WTC11 (cell line): ENCODE measurements at regions not wholly inside any gene's neighbourhood (a gene's known extent, or its start where the extent isn't known, plus 50 kb on each side); places are given as distances from the start of the nearest gene placed in this dataset.

Source experiments
- ATAC-seq: fragments of 200-7000 bp; cut with Tn5 transposase; 2 replicates; pipeline ENCODE4 v1.10.0; 2021; ENCODE audit warnings: mild to moderate bottlenecking, moderate library complexity
- CTCF ChIA-PET: fragments of 300-600 bp; sonication (Branson Sonifier 250); formaldehyde crosslinking; loops from one replicate; lab custom pipeline; 2021; ENCODE audit warnings: antibody characterized with exemption; lab: Charles Lee
- POLR2A ChIA-PET: fragments of 350-600 bp; sonication (Branson Sonifier 250); formaldehyde crosslinking; loops from one replicate; lab custom pipeline; 2021; ENCODE audit warnings: antibody characterized with exemption; lab: Charles Lee
- DNase-seq: peaks from one replicate; pipeline ENCODE4 v3.0.0; 2021; ENCODE audit warnings: low spot score
- H3K27ac Mint-ChIP-seq: 2 replicates; pipeline ENCODE4 v1.8.0; 2021; ENCODE audit warnings: mixed read lengths
- H3K27me3 Mint-ChIP-seq: 2 replicates; pipeline ENCODE4 v1.8.0; 2021; ENCODE audit warnings: low read depth, mild to moderate bottlenecking, moderate library complexity, mixed read lengths
- H3K36me3 Mint-ChIP-seq: 2 replicates; pipeline ENCODE4 v1.8.0; 2021; ENCODE audit warnings: mixed read lengths
- H3K4me1 Mint-ChIP-seq: 2 replicates; pipeline ENCODE4 v1.8.0; 2022; ENCODE audit warnings: mixed read lengths
- H3K4me3 Mint-ChIP-seq: 2 replicates; pipeline ENCODE4 v1.8.0; 2021; ENCODE audit warnings: mild to moderate bottlenecking, moderate library complexity, mixed read lengths
- H3K9me3 Mint-ChIP-seq: 2 replicates; pipeline ENCODE4 v1.8.0; 2021; ENCODE audit warnings: mixed read lengths
- CBFB ChIP-seq: sonication (generic); formaldehyde crosslinking; IDR thresholded peaks from 2 replicates; pipeline ENCODE4 v1.8.1; 2022; ENCODE audit warnings: mild to moderate bottlenecking, low read depth, missing genetic modification reagents
- FOXP1 ChIP-seq: sonication (generic); formaldehyde crosslinking; IDR thresholded peaks from 2 replicates; pipeline ENCODE4 v1.8.0; 2022; ENCODE audit warnings: missing genetic modification reagents, mild to moderate bottlenecking, moderate library complexity, borderline replicate concordance
- IRF1 ChIP-seq: sonication (generic); formaldehyde crosslinking; IDR thresholded peaks from 2 replicates; pipeline ENCODE4 v1.8.0; 2023; ENCODE audit warnings: missing genetic modification reagents
- MXD4 ChIP-seq: fragments of 250-450 bp; sonication (Bioruptor Pico); IDR thresholded peaks from 2 replicates; pipeline ENCODE4 v1.8.0; 2021; ENCODE audit warnings: mild to moderate bottlenecking, moderate library complexity, borderline replicate concordance
- STAT6 ChIP-seq: sonication (generic); formaldehyde crosslinking; conservative IDR thresholded peaks from 2 replicates; pipeline ENCODE4 v1.8.1; 2023; ENCODE audit warnings: mild to moderate bottlenecking, low read depth, missing genetic modification reagents, moderate library complexity
- TCF7 ChIP-seq: sonication (generic); formaldehyde crosslinking; IDR thresholded peaks from 2 replicates; pipeline ENCODE4 v1.8.0; 2022; ENCODE audit warnings: mild to moderate bottlenecking, low read depth, missing genetic modification reagents, moderate library complexity
- ZNF219 ChIP-seq: sonication (generic); formaldehyde crosslinking; IDR thresholded peaks from 2 replicates; pipeline ENCODE4 v1.8.0; 2023; ENCODE audit warnings: missing genetic modification reagents, mild to moderate bottlenecking, borderline replicate concordance
- ZNF263 ChIP-seq: sonication (generic); formaldehyde crosslinking; IDR thresholded peaks from 2 replicates; pipeline ENCODE4 v1.8.1; 2022; ENCODE audit warnings: low read depth, mild to moderate bottlenecking, moderate library complexity, missing genetic modification reagents
- ZNF425 ChIP-seq: fragments of 250-450 bp; sonication (Bioruptor Pico); conservative IDR thresholded peaks from 2 replicates; pipeline ENCODE4 v1.9.0; 2021; ENCODE audit warnings: mild to moderate bottlenecking
- TF ChIP-seq, protein P1 (sequence below): sonication (generic); formaldehyde crosslinking; IDR thresholded peaks from 2 replicates; pipeline ENCODE4 v1.8.0; 2023; ENCODE audit warnings: missing genetic modification reagents, mild to moderate bottlenecking, borderline replicate concordance
- TF ChIP-seq, protein P2 (sequence below): fragments of 250-450 bp; sonication (Bioruptor Pico); IDR thresholded peaks from 2 replicates; pipeline ENCODE4 v1.9.0; 2021; ENCODE audit warnings: moderate library complexity, mild to moderate bottlenecking, inconsistent platforms, borderline replicate concordance
- TF ChIP-seq, protein P3 (sequence below): sonication (generic); formaldehyde crosslinking; IDR thresholded peaks from 2 replicates; pipeline ENCODE4 v1.8.1; 2022; ENCODE audit warnings: missing genetic modification reagents, borderline replicate concordance
- TF ChIP-seq, protein P4 (sequence below): sonication (generic); formaldehyde crosslinking; conservative IDR thresholded peaks from 2 replicates; pipeline ENCODE4 v1.8.1; 2022; ENCODE audit warnings: mild to moderate bottlenecking, missing genetic modification reagents
- TF ChIP-seq, protein P5 (sequence below): sonication (generic); formaldehyde crosslinking; IDR thresholded peaks from 2 replicates; pipeline ENCODE4 v1.8.0; 2022; ENCODE audit warnings: mild to moderate bottlenecking, missing genetic modification reagents

DNA sequence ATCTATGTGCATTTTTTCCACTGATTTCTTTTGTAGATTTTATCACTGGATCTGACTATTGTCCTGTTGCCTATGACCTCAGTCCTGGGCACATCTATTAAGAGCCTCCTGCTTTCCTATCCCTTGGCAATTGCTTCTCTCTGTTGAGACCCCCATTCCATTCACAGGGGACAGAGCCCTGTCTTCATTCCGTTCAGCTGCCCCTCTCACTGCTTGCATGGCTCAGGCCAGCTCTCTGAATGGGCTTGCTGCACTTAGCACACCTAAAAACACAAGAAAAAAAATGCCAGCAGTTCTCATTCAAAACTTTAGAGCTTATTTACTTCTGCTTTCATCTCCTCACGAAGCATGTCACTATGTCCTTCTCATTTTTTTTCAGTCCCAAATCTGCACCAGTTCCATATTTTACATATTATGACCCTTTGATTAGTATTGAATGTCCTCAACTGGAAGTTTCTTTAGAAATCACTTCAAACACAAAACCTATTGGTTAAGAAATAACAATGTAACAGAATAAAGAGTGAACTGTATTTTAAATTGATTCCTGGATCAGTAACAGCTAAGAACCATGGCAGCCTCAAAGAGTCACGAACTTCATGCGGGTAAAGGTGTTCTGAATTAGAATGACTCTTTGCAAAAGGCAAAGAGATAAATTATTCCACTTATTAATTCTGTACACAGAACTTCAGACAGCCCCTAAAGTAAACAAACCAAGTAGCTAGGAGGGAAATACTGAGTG is 616.5 kb downstream of the C6orf118 start (continued):
- TF ChIP-seq, protein P1, sequence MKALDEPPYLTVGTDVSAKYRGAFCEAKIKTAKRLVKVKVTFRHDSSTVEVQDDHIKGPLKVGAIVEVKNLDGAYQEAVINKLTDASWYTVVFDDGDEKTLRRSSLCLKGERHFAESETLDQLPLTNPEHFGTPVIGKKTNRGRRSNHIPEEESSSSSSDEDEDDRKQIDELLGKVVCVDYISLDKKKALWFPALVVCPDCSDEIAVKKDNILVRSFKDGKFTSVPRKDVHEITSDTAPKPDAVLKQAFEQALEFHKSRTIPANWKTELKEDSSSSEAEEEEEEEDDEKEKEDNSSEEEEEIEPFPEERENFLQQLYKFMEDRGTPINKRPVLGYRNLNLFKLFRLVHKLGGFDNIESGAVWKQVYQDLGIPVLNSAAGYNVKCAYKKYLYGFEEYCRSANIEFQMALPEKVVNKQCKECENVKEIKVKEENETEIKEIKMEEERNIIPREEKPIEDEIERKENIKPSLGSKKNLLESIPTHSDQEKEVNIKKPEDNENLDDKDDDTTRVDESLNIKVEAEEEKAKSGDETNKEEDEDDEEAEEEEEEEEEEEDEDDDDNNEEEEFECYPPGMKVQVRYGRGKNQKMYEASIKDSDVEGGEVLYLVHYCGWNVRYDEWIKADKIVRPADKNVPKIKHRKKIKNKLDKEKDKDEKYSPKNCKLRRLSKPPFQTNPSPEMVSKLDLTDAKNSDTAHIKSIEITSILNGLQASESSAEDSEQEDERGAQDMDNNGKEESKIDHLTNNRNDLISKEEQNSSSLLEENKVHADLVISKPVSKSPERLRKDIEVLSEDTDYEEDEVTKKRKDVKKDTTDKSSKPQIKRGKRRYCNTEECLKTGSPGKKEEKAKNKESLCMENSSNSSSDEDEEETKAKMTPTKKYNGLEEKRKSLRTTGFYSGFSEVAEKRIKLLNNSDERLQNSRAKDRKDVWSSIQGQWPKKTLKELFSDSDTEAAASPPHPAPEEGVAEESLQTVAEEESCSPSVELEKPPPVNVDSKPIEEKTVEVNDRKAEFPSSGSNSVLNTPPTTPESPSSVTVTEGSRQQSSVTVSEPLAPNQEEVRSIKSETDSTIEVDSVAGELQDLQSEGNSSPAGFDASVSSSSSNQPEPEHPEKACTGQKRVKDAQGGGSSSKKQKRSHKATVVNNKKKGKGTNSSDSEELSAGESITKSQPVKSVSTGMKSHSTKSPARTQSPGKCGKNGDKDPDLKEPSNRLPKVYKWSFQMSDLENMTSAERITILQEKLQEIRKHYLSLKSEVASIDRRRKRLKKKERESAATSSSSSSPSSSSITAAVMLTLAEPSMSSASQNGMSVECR (CRISPR knock-in tag), result no peak

DNA sequence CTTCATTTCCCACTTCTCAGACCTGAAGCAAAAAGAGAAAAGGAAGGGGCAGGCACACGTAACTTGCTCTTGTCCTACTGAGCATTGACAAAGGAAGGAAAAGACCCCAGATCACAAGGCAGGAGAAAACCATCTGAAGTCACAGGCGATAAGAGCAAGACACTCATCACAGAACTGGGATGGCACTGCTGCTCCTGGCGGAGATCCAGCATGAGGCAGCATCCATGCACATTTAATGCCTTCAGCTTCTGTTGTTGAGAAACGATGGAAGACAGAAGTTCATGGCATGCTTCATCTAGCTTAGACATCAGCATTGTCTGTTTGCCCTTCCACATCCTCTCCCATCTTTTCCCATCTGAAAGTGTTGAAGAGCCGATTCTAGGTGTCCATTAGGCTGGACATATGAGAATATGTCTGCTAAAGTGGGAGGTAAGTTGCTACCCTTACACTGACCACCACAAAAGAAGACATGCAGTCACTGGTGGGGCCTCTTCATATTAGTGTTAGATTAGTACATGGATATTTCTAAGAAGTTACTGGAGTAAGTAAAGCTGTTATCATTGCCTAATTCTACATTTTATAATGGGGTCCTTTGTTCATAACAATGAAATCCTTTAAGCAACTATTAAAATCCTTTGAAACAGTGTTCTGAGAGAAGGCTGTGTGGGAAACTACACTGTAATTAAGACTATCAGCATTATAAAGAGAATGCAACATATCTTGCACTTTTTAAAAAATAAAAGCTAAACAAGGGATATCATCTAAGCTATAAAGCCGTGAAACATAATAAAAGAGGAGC is 618.5 kb downstream of the C6orf118 start:
- DNase-seq (no peak), ATAC-seq (no peak)
- no peaks in the 10 kb centered on the region for H3K36me3 Mint-ChIP-seq
- TF ChIP-seq CBFB (CRISPR knock-in tag), result no peak
- ChIA-PET POLR2A (no interaction called here), CTCF (no interaction called here)
- no peak overlapping the region for H3K27ac Mint-ChIP-seq
- no peak overlapping the region for H3K4me3 Mint-ChIP-seq
- peaks cover 10% of the 10 kb centered on the region for H3K9me3 Mint-ChIP-seq
- no peaks in the 10 kb centered on the region for H3K27me3 Mint-ChIP-seq
- peaks cover 44% of the 10 kb centered on the region for H3K4me1 Mint-ChIP-seq

DNA sequence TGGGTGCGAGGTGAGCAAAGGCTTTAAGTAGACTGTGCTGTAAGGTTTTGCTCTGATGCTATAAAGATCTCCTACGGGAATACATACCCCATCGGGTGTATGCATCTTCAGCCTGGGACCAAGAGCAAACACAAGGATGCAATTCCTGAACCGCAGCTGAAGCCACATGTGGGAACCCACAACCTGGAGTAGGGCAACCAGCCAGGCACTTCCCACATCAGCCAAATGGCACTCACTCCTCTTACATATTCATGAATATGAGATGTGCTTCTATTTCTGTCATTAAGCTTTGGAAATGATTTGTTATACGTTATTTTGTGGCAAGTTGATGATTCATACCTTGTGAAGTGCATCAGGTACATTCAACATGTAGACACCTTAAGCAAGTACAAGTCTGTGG is 619.2 kb downstream of the C6orf118 start:
- DNase-seq, result no peak
- H3K27ac Mint-ChIP-seq, result no peak overlapping the region
- no peak overlapping the region for H3K4me3 Mint-ChIP-seq
- ATAC-seq, result no peak
- H3K36me3 Mint-ChIP-seq, result no peaks in the 10 kb centered on the region
- POLR2A ChIA-PET, result no interaction called here
- no peaks in the 10 kb centered on the region for H3K27me3 Mint-ChIP-seq
- H3K4me1 Mint-ChIP-seq, result peaks cover 39% of the 10 kb centered on the region
- H3K9me3 Mint-ChIP-seq, result peaks cover 10% of the 10 kb centered on the region
- CTCF ChIA-PET, result no interaction called here
- TF ChIP-seq, protein P2, sequence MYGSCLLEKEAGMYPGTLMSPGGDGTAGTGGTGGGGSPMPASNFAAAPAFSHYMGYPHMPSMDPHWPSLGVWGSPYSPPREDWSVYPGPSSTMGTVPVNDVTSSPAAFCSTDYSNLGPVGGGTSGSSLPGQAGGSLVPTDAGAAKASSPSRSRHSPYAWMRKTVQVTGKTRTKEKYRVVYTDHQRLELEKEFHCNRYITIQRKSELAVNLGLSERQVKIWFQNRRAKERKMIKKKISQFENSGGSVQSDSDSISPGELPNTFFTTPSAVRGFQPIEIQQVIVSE (CRISPR knock-in tag), result no peak
- TF ChIP-seq FOXP1 (CRISPR knock-in tag) (no peak), TCF7 (CRISPR knock-in tag) (no peak), ZNF219 (no peak), ZNF263 (CRISPR knock-in tag) (no peak), ZNF425 (no peak), IRF1 (no peak), MXD4 (CRISPR knock-in tag) (no peak), STAT6 (CRISPR knock-in tag) (no peak)
- TF ChIP-seq, protein P3, sequence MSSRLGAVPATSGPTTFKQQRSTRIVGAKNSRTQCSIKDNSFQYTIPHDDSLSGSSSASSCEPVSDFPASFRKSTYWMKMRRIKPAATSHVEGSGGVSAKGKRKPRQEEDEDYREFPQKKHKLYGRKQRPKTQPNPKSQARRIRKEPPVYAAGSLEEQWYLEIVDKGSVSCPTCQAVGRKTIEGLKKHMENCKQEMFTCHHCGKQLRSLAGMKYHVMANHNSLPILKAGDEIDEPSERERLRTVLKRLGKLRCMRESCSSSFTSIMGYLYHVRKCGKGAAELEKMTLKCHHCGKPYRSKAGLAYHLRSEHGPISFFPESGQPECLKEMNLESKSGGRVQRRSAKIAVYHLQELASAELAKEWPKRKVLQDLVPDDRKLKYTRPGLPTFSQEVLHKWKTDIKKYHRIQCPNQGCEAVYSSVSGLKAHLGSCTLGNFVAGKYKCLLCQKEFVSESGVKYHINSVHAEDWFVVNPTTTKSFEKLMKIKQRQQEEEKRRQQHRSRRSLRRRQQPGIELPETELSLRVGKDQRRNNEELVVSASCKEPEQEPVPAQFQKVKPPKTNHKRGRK (CRISPR knock-in tag), result no peak
- TF ChIP-seq, protein P4, sequence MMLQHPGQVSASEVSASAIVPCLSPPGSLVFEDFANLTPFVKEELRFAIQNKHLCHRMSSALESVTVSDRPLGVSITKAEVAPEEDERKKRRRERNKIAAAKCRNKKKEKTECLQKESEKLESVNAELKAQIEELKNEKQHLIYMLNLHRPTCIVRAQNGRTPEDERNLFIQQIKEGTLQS (CRISPR knock-in tag), result no peak
- TF ChIP-seq, protein P5, sequence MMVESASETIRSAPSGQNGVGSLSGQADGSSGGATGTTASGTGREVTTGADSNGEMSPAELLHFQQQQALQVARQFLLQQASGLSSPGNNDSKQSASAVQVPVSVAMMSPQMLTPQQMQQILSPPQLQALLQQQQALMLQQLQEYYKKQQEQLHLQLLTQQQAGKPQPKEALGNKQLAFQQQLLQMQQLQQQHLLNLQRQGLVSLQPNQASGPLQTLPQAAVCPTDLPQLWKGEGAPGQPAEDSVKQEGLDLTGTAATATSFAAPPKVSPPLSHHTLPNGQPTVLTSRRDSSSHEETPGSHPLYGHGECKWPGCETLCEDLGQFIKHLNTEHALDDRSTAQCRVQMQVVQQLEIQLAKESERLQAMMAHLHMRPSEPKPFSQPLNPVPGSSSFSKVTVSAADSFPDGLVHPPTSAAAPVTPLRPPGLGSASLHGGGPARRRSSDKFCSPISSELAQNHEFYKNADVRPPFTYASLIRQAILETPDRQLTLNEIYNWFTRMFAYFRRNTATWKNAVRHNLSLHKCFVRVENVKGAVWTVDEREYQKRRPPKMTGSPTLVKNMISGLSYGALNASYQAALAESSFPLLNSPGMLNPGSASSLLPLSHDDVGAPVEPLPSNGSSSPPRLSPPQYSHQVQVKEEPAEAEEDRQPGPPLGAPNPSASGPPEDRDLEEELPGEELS (CRISPR knock-in tag), result no peak
